ENCODE measurements at regions not wholly inside any gene's neighbourhood (a gene's known extent, or its start where the extent isn't known, plus 50 kb on each side); places are given as distances from the start of the nearest gene placed in this dataset.
A peak's percentile ranks its signal among the peaks of the same experiment; 100 is the strongest.

- no peak overlapping the region for H3K4me3 ChIP-seq (ENCODE audit: low read length)
- TF ChIP-seq CTCF (IDR thresholded peaks at IDR 0.05; ENCODE audit: insufficient read depth, low read depth, low read length, missing control alignments), result no peak
- no peak for DNase-seq (ENCODE audit: low read depth)
Measured at GRCh38 chr7:153036396-153037063, 277.0 kb downstream of the ACTR3B start.

- H3K4me3 ChIP-seq (ENCODE audit: low read length), result no peak overlapping the region
- no peak for TF ChIP-seq CTCF (IDR thresholded peaks at IDR 0.05; ENCODE audit: insufficient read depth, low read depth, low read length, missing control alignments)
- no peak for DNase-seq (ENCODE audit: low read depth)
Measured at GRCh38 chr7:153043440-153043839, 283.9 kb downstream of the ACTR3B start.

GRCh38 chr7:153044981-153045380 is 285.4 kb downstream of the ACTR3B start:
- no peak overlapping the region for H3K4me3 ChIP-seq (ENCODE audit: low read length)
- no peak for DNase-seq (ENCODE audit: low read depth)
- no peak for TF ChIP-seq CTCF (IDR thresholded peaks at IDR 0.05; ENCODE audit: insufficient read depth, low read depth, low read length, missing control alignments)

- H3K4me3 ChIP-seq (ENCODE audit: low read length), result no peak overlapping the region
- no peak for TF ChIP-seq CTCF (IDR thresholded peaks at IDR 0.05; ENCODE audit: insufficient read depth, low read depth, low read length, missing control alignments)
- no peak for DNase-seq (ENCODE audit: low read depth)
Measured at GRCh38 chr7:153047079-153047959, 287.8 kb downstream of the ACTR3B start.

GRCh38 chr7:153052206-153052605 is 292.7 kb downstream of the ACTR3B start:
- no peak for DNase-seq (ENCODE audit: low read depth)
- H3K4me3 ChIP-seq (ENCODE audit: low read length), result no peak overlapping the region
- TF ChIP-seq CTCF (IDR thresholded peaks at IDR 0.05; ENCODE audit: insufficient read depth, low read depth, low read length, missing control alignments), result no peak

- no peak overlapping the region for H3K4me3 ChIP-seq (ENCODE audit: low read length)
- no peak for TF ChIP-seq CTCF (IDR thresholded peaks at IDR 0.05; ENCODE audit: insufficient read depth, low read depth, low read length, missing control alignments)
- peak; percentile 2 for DNase-seq (ENCODE audit: low read depth)
Measured at GRCh38 chr7:153061910-153062528, 302.5 kb downstream of the ACTR3B start.

Measured in epithelial cell of esophagus (primary cell).